Activated naive CD4-positive, alpha-beta T cell treated with anti-CD3 and anti-CD28 coated beads, Interleukin-2, amount 10 ng/mL, durations not matched to agents 7 days and 5 days (primary cell): ENCODE measurements at regions not wholly inside any gene's neighbourhood (a gene's known extent, or its start where the extent isn't known, plus 50 kb on each side); places are given as distances from the start of the nearest gene placed in this dataset.

ENCODE experiments used
- CTCF ChIA-PET: fragments of 350-600 bp; sonication (Branson Sonifier 250); formaldehyde crosslinking; loops from one replicate; lab custom pipeline; 2021; ENCODE audit warnings: antibody characterized with exemption; lab: Charles Lee
- DNase-seq: peaks from one replicate; pipeline ENCODE4 v3.0.0-alpha.2; 2020
- H3K27ac Mint-ChIP-seq: one replicate; pipeline ENCODE4 v1.8.0; 2021; ENCODE audit warnings: mild to moderate bottlenecking, moderate library complexity, mixed read lengths
- H3K27me3 Mint-ChIP-seq: one replicate; pipeline ENCODE4 v1.8.0; 2021; ENCODE audit warnings: mild to moderate bottlenecking, mixed read lengths
- H3K36me3 Mint-ChIP-seq: one replicate; pipeline ENCODE4 v1.8.0; 2021; ENCODE audit warnings: mixed read lengths
- H3K4me1 Mint-ChIP-seq: one replicate; pipeline ENCODE4 v1.8.0; 2021; ENCODE audit warnings: mixed read lengths
- H3K4me3 Mint-ChIP-seq: one replicate; pipeline ENCODE4 v1.8.0; 2021; ENCODE audit warnings: mild to moderate bottlenecking, moderate library complexity, mixed read lengths
- H3K9me3 Mint-ChIP-seq: one replicate; pipeline ENCODE4 v1.8.0; 2021; ENCODE audit warnings: mixed read lengths

GRCh38 chr20:4508773-4509172 lies 177.5 kb upstream of the PRNP start:
- H3K27ac Mint-ChIP-seq: no peak overlapping the region
- no peaks in the 10 kb centered on the region for H3K4me1 Mint-ChIP-seq
- no peaks in the 10 kb centered on the region for H3K36me3 Mint-ChIP-seq
- no peak for DNase-seq
- peaks cover 13% of the 10 kb centered on the region for H3K27me3 Mint-ChIP-seq
- CTCF ChIA-PET: no interaction called here
- peaks cover 6% of the 10 kb centered on the region for H3K9me3 Mint-ChIP-seq
- no peak overlapping the region for H3K4me3 Mint-ChIP-seq

- peaks cover 8% of the 10 kb centered on the region for H3K27me3 Mint-ChIP-seq
- no peak for DNase-seq
- CTCF ChIA-PET: no interaction called here
- no peaks in the 10 kb centered on the region for H3K36me3 Mint-ChIP-seq
- peaks cover 6% of the 10 kb centered on the region for H3K9me3 Mint-ChIP-seq
- H3K4me1 Mint-ChIP-seq: no peaks in the 10 kb centered on the region
- H3K27ac Mint-ChIP-seq: no peak overlapping the region
- no peak overlapping the region for H3K4me3 Mint-ChIP-seq
These were observed 179.0 kb upstream of the PRNP start for GRCh38 chr20:4507288-4507719.

- Mint-ChIP-seq H3K27me3 (peaks cover 11% of the 10 kb centered on the region), H3K9me3 (peaks cover 3% of the 10 kb centered on the region), H3K4me3 (no peak overlapping the region), H3K27ac (no peak overlapping the region), H3K4me1 (no peaks in the 10 kb centered on the region), H3K36me3 (no peaks in the 10 kb centered on the region)
- DNase-seq: no peak
- CTCF ChIA-PET: interaction anchor here (0.9 kb wide), 1 partner anchor 88 kb away, joined by 3 read pairs; no protein-coding TSS in a partner anchor
These were observed 181.4 kb upstream of the PRNP start for GRCh38 chr20:4504814-4505213.

- H3K36me3 Mint-ChIP-seq: no peaks in the 10 kb centered on the region
- DNase-seq: no peak
- no peak overlapping the region for H3K4me3 Mint-ChIP-seq
- H3K9me3 Mint-ChIP-seq: no peaks in the 10 kb centered on the region
- H3K27ac Mint-ChIP-seq: no peak overlapping the region
- CTCF ChIA-PET: no interaction called here
- no peaks in the 10 kb centered on the region for H3K4me1 Mint-ChIP-seq
- H3K27me3 Mint-ChIP-seq: peaks cover 7% of the 10 kb centered on the region
These were observed 183.5 kb upstream of the PRNP start for GRCh38 chr20:4502756-4503155.

GRCh38 chr20:4493386-4493785 lies 192.9 kb upstream of the PRNP start:
- Mint-ChIP-seq H3K9me3 (no peaks in the 10 kb centered on the region), H3K4me3 (no peak overlapping the region), H3K27me3 (peaks cover 8% of the 10 kb centered on the region), H3K27ac (no peak overlapping the region), H3K4me1 (no peaks in the 10 kb centered on the region), H3K36me3 (no peaks in the 10 kb centered on the region)
- no peak for DNase-seq
- CTCF ChIA-PET: interaction anchor here (0.7 to 1.6 kb wide), 2 partner anchors 12 to 50 kb away, joined by 3 read pairs; no protein-coding TSS in a partner anchor

GRCh38 chr20:4491643-4492042 lies 194.6 kb upstream of the PRNP start:
- H3K27ac Mint-ChIP-seq: no peak overlapping the region
- DNase-seq: no peak
- H3K27me3 Mint-ChIP-seq: peaks cover 11% of the 10 kb centered on the region
- no peaks in the 10 kb centered on the region for H3K9me3 Mint-ChIP-seq
- H3K4me3 Mint-ChIP-seq: no peak overlapping the region
- no peaks in the 10 kb centered on the region for H3K36me3 Mint-ChIP-seq
- H3K4me1 Mint-ChIP-seq: no peaks in the 10 kb centered on the region
- CTCF ChIA-PET: no interaction called here

- CTCF ChIA-PET: no interaction called here
- Mint-ChIP-seq H3K27me3 (peaks cover 11% of the 10 kb centered on the region), H3K27ac (no peak overlapping the region), H3K4me1 (no peaks in the 10 kb centered on the region), H3K9me3 (no peaks in the 10 kb centered on the region), H3K36me3 (no peaks in the 10 kb centered on the region), H3K4me3 (no peak overlapping the region)
- DNase-seq: no peak
These were observed 195.5 kb upstream of the PRNP start for GRCh38 chr20:4490606-4491280.

GRCh38 chr20:4490045-4490444 lies 196.2 kb upstream of the PRNP start:
- Mint-ChIP-seq H3K9me3 (no peaks in the 10 kb centered on the region), H3K4me1 (no peaks in the 10 kb centered on the region), H3K27me3 (peaks cover 11% of the 10 kb centered on the region), H3K4me3 (no peak overlapping the region), H3K27ac (no peak overlapping the region), H3K36me3 (no peaks in the 10 kb centered on the region)
- CTCF ChIA-PET: no interaction called here
- DNase-seq: no peak

GRCh38 chr20:4488407-4489339 lies 197.6 kb upstream of the PRNP start:
- H3K36me3 Mint-ChIP-seq: no peaks in the 10 kb centered on the region
- no peak overlapping the region for H3K27ac Mint-ChIP-seq
- H3K9me3 Mint-ChIP-seq: no peaks in the 10 kb centered on the region
- H3K4me3 Mint-ChIP-seq: no peak overlapping the region
- H3K27me3 Mint-ChIP-seq: peaks cover 17% of the 10 kb centered on the region
- CTCF ChIA-PET: no interaction called here
- no peak for DNase-seq
- H3K4me1 Mint-ChIP-seq: no peaks in the 10 kb centered on the region

- no peaks in the 10 kb centered on the region for H3K36me3 Mint-ChIP-seq
- no peak for DNase-seq
- no peaks in the 10 kb centered on the region for H3K4me1 Mint-ChIP-seq
- peaks cover 23% of the 10 kb centered on the region for H3K27me3 Mint-ChIP-seq
- no peaks in the 10 kb centered on the region for H3K9me3 Mint-ChIP-seq
- H3K27ac Mint-ChIP-seq: no peak overlapping the region
- CTCF ChIA-PET: no interaction called here
- H3K4me3 Mint-ChIP-seq: no peak overlapping the region
These were observed 201.8 kb upstream of the PRNP start for GRCh38 chr20:4484379-4484997.

GRCh38 chr20:4483961-4484360 lies 202.3 kb upstream of the PRNP start:
- Mint-ChIP-seq H3K4me1 (no peaks in the 10 kb centered on the region), H3K9me3 (no peaks in the 10 kb centered on the region), H3K36me3 (no peaks in the 10 kb centered on the region), H3K4me3 (no peak overlapping the region), H3K27ac (no peak overlapping the region), H3K27me3 (peaks cover 25% of the 10 kb centered on the region)
- CTCF ChIA-PET: no interaction called here
- DNase-seq: no peak

GRCh38 chr20:4483486-4483885 lies 202.8 kb upstream of the PRNP start:
- no peaks in the 10 kb centered on the region for H3K4me1 Mint-ChIP-seq
- H3K36me3 Mint-ChIP-seq: no peaks in the 10 kb centered on the region
- no peak overlapping the region for H3K27ac Mint-ChIP-seq
- H3K4me3 Mint-ChIP-seq: no peak overlapping the region
- H3K27me3 Mint-ChIP-seq: peaks cover 25% of the 10 kb centered on the region
- no peaks in the 10 kb centered on the region for H3K9me3 Mint-ChIP-seq
- DNase-seq: no peak
- CTCF ChIA-PET: no interaction called here

GRCh38 chr20:4480104-4480503 lies 206.2 kb upstream of the PRNP start:
- no peak overlapping the region for H3K27ac Mint-ChIP-seq

GRCh38 chr20:4476903-4477500 lies 209.3 kb upstream of the PRNP start:
- Mint-ChIP-seq H3K27me3 (peaks cover 21% of the 10 kb centered on the region), H3K4me3 (no peak overlapping the region), H3K36me3 (no peaks in the 10 kb centered on the region), H3K9me3 (no peaks in the 10 kb centered on the region), H3K27ac (no peak overlapping the region), H3K4me1 (no peaks in the 10 kb centered on the region)
- DNase-seq: no peak
- CTCF ChIA-PET: no interaction called here

More at GRCh38 chr20:4480104-4480503, 206.2 kb upstream of the PRNP start:
- no peaks in the 10 kb centered on the region for H3K36me3 Mint-ChIP-seq
- no peaks in the 10 kb centered on the region for H3K4me1 Mint-ChIP-seq
- peaks cover 22% of the 10 kb centered on the region for H3K27me3 Mint-ChIP-seq
- H3K4me3 Mint-ChIP-seq: no peak overlapping the region
- no peaks in the 10 kb centered on the region for H3K9me3 Mint-ChIP-seq
- CTCF ChIA-PET: no interaction called here
- DNase-seq: no peak
